ENCODE measurements at regions not wholly inside any gene's neighbourhood (a gene's known extent, or its start where the extent isn't known, plus 50 kb on each side); places are given as distances from the start of the nearest gene placed in this dataset.

DNA sequence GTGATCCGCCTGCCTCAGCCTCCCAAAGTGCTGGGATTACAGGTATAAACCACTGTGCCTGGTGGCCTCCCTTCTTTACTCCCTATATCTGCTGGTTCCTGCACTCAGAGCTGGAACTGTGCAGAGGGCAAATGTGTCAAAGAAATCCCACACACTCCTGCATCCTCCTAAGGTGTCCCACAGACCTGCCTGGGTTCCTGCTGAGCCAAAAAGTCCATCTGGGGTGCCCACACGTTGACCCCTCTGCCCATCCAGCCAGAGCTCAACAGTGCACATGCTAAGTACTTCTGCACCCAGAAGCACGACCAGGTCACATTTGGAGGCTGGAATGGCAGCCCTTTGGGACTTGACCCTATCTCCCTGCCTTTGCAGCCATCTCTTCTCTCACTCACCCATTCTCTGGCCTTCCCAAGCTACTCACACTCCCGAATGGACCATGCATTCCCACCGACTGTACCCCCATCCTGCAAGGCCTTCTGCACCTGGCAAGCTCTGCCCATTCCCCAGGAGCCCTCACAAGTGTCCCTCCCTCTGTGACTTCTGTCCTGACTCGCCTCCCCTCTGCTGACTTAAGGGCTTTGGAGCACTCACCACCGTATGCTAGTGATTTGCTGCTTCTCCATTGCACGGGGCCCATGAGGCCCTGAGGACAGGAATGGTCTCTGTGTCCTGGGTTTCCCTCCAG lies 152.1 kb downstream of the KCTD15 start:
- no peak for DNase-seq

DNA sequence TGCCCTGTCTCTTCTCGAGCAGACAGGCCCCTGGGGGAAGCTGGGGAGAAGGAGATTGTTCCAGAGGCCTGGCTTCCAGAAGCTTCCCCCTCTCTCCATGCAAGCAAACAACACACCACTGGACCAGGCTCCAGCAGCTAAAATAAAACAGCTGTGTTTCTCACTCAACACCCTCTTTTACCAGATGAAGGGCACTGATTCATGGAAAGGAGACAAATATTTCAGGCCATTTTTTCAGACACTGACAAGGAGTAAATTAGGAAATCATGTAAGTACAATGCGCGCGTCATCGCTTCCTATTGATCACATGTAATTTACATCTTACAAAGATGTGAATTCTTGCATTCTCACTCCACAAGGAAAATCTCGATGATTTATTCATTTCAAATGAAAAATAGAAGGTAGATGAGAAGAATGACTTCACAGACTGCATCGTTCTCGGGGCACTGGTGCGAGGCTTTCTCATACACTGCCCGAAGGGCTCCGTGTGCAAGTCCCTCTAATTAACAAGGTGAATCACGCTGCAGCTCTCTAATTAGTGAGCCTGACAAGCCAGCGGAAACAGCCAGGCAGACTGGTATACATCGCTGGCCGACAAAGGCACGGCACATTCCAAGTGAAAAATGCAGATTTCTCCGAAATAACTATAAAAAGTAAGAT lies 153.6 kb downstream of the KCTD15 start:
- DNase-seq: no peak

DNA sequence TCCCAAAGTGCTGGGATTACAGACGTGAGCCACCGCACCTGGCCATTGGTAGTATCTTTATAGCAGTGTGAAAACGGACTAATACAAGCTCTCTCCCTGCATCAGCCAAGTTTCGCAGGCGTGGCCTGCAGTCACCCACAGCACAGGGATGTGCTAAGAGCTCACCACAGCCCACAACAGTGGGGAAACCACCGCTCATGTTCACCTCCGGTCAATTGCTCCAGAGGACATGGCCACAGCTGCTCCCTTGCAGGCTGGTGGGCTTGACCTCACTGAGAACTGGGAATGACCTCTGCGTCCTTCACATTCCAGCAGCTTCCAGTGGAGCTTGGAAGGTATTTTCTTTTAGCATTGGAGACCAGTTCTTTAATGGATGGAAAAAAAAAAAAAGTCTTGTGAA lies 156.4 kb downstream of the KCTD15 start:
- DNase-seq: no peak

DNA sequence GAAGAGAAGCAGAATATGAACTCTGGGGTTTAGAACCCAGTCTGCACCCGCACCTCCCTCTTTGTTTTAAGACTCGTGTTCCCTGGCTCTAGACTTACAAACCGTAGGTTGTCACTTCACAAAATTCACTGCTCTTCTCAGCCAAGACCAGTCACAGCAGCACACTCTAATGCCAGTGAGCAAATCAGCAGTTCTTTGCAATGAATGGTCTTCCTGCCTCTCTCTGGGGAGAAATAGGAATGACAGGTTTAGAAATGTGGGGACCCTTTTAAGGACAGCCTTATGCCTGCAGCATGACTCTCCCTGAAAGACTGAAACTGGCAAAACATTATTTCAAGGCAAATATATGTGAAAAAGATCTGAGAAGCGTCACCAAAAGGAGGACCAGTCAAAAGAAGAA lies 156.9 kb downstream of the KCTD15 start:
- DNase-seq: no peak

DNA sequence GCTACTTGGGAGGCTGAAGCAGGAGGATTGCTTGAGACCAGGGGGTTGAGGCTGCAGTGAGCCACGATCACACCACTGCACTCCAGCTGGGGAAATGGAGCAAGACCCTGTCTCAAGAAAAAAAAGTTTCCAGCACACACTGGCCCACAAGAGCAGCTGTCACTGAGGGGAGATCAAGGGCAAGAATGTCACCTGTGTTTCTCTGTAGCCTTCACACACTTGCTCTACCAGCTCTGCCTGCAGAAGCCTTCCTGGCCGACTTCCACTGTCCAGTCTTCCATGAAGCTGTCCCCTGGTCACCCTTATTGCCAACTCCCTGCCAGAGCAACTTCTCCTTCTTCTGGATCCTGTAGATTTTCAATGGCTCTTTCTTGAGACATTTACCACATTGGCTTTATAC lies 158.0 kb downstream of the KCTD15 start:
- no peak for DNase-seq

DNA sequence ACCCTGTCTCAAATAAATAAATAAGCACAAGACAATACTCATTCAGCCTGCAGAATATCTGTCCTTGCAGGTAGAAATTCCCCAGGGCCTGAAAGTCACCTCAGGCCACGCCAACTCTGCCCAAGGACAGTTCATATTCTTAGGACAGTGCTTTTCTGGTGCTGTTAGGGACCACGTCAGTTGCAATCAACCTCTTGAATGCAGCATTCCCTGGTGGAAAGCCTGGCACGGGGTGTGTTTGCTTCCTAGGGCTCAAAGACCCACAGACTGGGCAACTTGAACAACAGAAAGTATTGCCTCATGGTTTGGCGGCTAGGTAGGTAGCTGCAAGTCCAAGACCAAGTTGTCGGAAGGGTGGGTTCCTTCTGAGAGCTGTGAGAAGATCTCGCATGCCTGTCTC lies 160.3 kb downstream of the KCTD15 start:
- no peak for DNase-seq

DNA sequence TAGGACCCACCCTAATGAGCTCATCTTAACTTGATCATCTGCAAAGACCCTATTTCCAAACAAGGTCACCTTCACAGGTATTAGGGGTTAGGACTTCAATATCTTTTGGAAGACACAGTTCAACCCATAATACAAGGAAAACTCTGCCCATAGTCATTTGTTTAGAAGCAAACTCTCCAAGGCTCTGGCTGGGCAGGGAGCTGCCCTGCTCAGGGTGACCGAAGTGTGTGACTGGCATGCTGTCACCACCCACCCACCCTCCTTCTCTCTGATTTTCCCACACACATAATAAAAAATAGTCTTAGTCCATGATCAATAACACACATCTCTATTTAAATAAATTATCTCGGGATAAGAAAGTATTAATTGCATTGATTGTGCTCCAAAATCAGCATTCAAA lies 161.1 kb downstream of the KCTD15 start:
- no peak for DNase-seq

DNA sequence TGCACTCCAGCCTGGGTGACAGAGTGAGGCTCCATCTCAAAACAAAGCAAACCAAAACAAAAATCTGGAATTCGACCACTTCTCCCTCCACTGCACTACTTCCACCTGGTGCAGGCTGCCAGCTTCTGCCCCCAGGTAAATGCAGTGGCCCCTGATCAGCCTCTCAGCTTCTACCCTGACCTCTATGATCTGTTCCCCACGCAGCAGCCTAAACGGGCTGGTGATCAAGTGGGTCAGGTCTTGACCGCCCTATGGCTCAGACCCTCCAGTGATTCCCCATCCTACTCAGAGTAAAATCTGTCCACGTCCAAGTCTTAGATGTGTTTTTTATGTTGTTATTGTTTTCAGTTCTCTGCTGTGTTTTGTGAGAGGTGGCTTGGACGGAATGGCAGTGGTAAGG lies 163.9 kb downstream of the KCTD15 start:
- DNase-seq: no peak

DNA sequence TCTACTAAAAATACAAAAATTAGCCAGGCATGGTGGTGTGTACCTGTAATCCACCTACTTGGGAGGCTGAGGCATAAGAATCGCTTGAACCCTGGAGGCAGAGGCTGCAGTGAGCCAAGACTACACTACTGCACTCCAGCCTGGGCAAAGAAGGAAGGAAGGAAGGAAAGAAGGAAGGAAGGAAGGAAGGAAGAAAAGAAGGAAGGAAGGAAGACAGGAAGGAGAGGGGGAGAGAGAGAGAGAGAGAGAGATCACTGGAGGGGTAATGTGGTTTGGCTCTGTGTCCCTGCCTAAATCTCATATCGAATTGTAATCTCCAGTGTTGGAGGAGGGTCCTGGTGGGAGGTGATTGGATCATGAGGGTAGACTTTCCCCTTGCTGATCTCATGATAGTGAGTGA lies 165.5 kb downstream of the KCTD15 start:
- no peak for DNase-seq

DNA sequence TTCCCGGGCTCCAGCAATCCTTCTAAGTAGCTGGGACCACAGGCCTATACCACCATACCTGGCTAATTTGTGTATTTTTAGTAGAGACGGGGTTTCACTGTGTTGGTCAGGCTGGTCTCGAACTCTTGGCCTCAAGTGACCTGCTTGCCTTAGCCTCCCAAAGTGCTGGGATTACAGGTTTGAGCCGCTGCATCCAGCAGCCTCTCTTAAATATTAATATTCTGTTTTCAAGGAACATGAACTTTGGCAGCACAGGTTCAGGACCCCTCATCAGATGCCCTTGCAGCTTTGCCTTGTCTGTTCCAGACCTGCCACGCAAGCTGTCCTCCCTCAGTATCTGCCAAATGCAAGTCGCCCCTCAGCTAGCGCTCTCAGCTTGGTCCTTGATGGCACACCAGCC lies 166.8 kb downstream of the KCTD15 start:
- DNase-seq: no peak

DNA sequence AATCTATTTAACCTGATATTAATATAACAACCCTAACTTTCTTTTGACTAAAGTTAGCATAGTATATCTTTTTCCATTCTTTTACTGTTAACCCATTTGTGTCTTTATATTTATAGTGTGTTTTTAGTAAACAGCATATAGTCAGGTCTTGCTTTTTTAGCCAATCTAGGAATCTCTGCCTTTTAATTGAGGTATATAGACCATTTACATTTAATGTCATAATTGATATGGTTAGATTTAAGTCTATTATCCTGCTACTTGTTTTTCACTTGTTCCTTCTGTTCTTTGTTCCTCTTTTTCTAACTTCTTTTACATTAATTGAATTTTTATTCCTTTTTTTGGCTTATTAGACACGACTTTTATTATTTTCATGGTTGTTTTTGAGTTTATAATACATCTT lies 174.4 kb downstream of the KCTD15 start:
- DNase-seq: no peak

DNA sequence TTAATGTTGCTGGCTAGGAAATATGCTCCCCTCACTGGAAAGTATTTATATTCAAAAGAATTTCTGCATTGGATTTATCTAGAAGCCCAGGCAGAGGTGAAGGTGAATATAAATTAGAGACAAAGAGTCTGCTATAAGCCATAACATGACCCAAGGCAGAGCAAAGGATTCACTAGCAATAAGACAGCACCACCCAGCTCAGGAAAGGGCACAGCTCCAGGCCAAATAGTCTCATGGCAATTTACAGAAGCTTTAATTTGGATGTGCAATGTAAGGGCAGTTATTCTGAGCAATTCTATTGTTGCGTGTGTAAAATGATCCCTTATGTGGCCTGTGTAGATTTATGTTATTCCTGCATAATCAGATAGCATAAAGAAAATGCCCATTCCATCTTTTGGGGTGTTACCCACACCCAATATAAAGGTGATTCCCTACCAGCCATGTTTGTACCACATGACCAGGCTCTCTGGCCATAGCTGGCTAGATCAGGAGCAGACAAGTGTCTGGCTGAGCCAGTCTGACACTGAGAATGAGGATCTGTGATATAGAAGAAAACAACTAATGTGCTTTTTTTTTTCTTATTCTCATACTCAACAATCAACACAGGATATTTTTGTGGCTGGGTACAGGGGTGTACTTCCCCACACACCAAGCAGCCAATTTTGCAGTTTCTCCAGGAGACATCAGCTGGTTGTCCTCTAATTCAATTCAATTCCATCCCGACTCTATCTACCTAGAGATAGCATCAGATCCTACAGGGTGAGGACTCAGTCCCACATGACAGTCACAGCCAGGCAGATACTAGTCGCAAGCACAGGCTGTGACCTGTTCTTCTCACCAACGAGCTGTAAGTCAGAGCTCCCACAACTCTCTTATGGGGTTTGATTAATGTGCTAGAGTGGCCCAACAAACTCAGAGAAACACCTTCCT lies 181.4 kb downstream of the KCTD15 start:
- DNase-seq: no peak

DNA sequence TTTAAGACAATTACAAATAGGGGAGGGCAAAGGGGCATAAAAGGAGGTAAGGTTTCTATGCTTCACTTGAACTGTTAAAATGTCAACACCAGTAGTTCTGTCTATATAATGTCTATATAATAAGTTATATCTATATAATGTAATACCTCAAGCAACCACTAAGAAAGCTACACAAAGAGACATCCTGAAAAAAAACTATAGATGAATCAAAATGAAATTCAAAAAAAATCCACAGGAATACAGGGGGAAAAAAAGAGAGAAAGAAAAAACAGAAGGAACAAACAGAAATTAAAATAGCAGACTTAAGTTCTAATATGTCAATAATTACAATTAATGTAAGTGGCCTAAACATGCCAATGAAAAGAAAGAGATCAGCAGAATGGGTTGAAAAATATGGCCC lies 186.0 kb downstream of the KCTD15 start:
- DNase-seq: no peak

DNA sequence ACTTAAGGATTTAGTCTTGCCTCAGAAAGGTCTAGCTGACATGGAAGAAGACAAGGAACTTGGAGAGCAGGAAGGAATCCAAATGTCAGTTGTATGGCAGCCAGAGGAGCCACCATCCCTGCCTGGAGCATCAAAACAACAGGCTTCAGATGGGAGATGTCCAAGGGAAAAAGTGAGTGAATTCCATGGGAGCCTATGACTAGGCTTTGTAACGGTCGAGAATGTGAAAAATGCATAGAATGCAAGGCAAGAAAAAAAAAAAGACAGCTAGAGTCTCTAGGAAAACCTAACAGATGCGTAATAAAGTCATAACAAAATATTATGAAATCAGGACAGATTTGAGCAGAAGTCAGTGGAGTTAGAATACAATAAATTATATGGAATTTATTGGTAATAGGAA lies 183.7 kb upstream of the LSM14A start:
- no peak for DNase-seq

DNA sequence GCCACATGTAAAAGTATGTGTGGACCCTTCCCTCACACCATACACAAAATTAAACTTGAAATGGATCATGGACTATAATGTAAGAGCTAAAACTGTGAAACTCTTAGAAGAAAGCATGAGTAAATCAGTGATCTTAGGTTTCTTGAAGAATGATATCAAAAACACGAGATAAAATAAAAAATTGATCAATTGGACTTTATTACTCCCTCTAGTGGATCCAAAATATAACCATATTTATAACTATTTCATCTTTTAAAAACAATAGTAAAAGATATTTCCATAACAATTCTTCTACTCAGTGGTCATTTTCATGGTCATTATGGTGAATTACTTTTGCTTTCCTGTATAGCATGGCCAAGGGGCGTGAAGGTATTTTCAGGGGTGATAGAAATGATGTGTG lies 174.6 kb upstream of the LSM14A start:
- DNase-seq: no peak

DNA sequence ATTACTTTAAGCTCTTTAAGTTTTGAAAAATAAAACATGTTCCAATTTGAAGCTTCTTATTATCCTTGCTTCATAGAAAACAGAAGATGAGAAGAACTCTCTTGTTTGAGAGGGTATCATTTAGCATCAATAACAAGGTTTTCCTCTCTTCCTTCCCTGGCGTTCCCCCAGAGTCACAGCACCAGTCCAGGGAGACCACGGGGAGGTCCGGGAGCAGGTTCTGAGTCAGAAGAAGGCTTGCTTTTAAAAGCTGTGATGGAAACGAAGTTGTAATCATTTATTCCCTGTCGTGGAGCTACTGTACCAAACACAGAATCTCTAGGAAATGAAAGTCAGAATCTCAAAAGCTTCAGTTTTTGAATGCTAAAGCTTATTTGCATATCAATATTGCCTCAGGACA lies 174.0 kb upstream of the LSM14A start:
- no peak for DNase-seq

DNA sequence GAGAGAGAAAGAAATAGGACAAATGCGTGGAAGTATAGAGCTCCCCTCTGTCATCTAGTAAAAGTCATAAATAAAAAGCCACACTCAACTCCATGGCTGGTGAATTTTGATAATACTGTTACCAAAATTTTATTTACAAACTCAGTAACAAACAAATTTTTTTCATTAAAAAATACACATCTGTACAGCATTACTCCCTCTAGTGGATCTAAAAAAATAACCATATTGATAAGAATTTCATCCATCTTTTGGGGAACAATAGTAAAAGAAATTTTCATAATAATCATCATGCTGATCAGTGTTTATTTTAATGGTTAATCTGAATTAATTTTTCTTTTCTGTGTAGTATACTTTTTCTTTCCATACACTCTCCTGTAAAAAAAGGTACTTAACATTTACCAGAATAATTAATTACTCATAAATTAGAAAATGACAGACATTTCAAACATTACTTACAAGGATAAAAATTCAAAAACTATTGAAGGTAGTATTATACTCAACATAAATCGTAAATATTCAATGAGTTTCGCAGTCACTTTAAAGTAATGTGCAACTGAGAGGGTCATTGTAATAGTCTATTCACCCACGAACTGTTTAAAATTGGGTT lies 173.5 kb upstream of the LSM14A start:
- no peak for DNase-seq

DNA sequence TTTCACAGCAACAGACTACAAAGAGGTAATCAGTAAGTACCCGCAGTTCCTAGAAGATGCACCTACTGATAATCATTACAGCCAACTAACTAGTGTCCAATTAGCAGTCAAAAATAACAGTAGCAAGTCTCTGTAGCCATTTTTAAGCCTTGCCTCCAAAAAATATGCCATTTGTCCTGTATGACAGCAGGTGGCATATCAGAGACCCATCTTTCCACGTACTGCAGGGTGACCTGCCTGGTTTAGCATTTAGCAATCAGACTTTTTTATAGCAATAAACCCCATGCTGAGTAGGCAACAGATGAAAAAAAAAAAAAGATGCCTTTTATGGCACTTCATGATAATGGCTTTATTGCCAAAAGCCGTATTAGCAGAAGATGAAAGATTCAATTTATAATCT lies 155.3 kb upstream of the LSM14A start:
- DNase-seq: no peak

DNA sequence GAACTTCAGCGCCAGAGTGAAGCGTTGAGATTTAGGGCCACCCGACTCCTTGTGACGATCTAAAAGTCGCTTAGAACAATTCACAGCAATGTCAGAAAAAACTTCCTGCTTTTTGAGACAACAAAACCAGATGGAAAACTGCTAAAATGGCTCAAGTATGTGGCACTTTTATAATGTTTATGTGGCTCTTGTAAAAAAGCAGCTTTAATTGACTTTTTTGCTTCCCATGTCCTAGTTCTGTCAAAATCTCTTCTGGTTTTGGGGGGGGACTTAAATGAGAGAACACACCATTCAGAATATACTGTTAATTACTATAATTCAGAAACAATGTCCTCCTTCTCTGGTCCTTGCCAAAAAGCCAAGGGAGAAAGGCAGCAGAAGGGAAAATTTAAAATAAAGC lies 154.7 kb upstream of the LSM14A start:
- DNase-seq: no peak

DNA sequence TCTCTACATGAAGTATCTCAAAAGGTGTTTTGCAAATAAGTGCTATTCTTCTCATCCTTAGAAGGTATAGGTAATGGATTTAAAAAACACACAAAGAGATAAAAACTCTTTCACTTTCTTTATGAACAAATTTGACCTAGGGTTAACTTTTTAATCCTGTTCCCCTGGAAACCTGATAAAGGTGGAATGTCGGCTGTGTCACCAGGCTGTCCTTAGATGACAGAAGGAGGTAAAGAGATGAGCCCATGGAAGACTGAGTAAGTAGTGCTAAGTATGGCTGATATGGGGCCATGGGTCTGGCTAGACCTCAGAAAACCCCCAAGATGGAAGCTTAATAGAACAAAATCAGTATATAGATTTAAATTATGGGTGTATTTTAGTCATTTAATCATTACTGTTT lies 153.8 kb upstream of the LSM14A start:
- DNase-seq: no peak

DNA sequence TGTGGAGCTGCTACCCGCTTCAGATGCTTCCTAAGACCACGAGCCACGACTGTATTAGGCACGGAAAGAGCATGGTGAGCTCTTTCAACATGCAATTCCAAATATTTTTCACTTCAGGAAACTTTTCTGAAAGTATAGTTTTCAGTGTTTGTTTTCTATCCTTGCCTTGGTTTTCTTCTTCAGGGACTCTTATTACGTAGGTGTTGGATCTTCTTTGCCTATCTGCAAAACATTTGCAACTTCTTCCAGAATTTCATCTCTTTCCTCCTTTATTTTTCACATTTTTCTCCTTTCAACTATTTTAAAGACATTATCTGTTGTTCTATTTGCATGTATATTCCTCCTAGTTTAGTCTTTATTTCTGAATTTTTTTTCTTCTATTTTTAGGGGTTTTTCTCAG lies 148.9 kb upstream of the LSM14A start:
- DNase-seq: no peak

DNA sequence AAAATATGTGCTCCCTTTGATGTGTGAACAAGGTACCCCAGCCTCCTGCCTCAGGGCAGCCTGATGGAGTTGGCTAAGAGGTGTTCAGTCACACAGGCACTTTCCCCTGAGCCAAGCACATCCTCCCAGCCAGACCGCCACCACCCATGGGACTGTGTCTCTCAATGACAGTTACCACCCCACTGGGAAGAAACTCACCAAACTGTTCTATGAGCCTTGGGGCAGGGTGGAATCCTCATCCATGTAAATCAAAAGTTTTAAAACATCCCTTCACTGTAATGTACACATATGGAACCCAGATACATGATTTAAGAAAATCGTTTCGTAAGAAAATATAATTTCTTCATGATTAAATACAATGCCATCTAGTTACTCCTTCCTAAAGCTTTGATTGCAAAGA lies 138.4 kb upstream of the LSM14A start:
- no peak for DNase-seq

DNA sequence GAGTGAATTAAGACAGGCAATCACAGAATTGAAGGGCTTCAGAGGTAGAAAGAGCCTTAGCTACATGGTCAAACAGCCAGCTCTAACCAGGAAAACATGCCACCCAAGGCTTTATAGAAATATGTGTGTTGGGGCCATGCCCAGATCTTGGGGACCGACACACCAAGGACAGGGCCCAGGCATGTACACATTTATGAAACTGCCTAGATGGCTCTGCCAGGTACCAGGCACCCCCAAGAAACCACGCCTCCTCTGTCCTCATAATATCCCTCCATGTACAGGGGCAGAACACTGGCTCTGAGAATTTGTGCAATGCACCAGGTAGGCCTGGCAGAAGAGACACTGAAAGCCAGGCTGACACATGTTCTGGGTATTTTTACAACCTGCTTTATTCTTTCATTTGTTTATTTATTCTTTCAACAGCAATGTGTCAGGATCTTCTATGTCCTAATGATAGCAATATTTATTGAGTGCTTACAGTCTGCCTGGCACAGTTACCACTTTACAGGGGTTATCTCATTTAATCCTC lies 137.9 kb upstream of the LSM14A start:
- no peak for DNase-seq
